ENCODE measurements at regions not wholly inside any gene's neighbourhood (a gene's known extent, or its start where the extent isn't known, plus 50 kb on each side); places are given as distances from the start of the nearest gene placed in this dataset.

DNA sequence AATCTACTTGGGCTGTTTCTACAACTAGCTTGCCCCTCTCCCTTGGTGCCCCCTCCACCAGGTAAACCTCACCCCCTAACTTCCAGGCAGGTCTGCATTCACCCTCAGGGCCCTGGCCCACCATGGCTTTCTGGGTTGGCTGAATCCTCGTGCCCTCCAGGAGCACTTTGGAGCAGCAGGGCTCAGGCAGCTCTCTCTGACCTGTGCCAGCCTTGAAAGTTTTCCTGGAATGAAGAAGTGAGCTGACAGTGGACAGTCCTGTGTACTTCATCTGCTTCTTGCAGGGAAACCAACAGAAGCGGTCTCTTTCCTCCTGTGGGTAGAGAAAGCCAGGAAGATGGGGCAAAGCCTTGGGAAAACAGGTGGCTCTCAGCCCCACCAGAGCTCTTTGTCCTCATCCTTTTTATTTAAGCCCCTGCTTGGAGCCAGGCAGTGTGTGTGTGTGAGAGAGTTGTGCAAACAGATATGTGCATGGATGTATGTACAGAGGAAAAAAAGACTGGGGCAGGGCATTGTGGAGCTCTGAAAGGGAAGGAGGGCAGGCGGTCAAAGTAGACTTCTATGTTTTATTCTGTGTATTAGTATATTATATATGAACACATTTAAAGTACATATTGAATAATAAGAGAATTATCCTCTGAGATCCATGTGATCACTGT lies 62.3 kb upstream of the SPRY4 start (continued):
- TF ChIP-seq, protein P1, sequence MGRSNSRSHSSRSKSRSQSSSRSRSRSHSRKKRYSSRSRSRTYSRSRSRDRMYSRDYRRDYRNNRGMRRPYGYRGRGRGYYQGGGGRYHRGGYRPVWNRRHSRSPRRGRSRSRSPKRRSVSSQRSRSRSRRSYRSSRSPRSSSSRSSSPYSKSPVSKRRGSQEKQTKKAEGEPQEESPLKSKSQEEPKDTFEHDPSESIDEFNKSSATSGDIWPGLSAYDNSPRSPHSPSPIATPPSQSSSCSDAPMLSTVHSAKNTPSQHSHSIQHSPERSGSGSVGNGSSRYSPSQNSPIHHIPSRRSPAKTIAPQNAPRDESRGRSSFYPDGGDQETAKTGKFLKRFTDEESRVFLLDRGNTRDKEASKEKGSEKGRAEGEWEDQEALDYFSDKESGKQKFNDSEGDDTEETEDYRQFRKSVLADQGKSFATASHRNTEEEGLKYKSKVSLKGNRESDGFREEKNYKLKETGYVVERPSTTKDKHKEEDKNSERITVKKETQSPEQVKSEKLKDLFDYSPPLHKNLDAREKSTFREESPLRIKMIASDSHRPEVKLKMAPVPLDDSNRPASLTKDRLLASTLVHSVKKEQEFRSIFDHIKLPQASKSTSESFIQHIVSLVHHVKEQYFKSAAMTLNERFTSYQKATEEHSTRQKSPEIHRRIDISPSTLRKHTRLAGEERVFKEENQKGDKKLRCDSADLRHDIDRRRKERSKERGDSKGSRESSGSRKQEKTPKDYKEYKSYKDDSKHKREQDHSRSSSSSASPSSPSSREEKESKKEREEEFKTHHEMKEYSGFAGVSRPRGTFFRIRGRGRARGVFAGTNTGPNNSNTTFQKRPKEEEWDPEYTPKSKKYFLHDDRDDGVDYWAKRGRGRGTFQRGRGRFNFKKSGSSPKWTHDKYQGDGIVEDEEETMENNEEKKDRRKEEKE (IDR thresholded peaks at IDR 0.05) = no peak
- TF ChIP-seq ONECUT2 (CRISPR knock-in tag; IDR thresholded peaks at IDR 0.05) = no peak
- no peak for TF ChIP-seq HOXA9 (CRISPR knock-in tag; IDR thresholded peaks at IDR 0.05; ENCODE audit: borderline replicate concordance)
- 0 out of 2 replicates have a peak, but pooled peaks have one; percentile 43 for TF ChIP-seq ZNF646 (CRISPR knock-in tag; IDR thresholded peaks at IDR 0.05)
- TF ChIP-seq ZBTB43 (CRISPR knock-in tag; conservative IDR thresholded peaks at IDR 0.05) = peak; percentile 68; the same call in 1 of the 2 replicates
- TF ChIP-seq HIC2 (CRISPR knock-in tag; IDR thresholded peaks at IDR 0.05; ENCODE audit: low read depth) = peak; percentile 43; the same call in 1 of the 2 replicates
- TF ChIP-seq ZNF891 (CRISPR knock-in tag; IDR thresholded peaks at IDR 0.05) = no peak
